K562 (cell line): ENCODE measurements at regions not wholly inside any gene's neighbourhood (a gene's known extent, or its start where the extent isn't known, plus 50 kb on each side); places are given as distances from the start of the nearest gene placed in this dataset.

Experiments used
- ATAC-seq: fragments of 200-7000 bp; cut with Tn5 transposase; 3 replicates; pipeline ENCODE4 v1.9.1; 2020; ENCODE audit warnings: moderate library complexity
- BruUV-seq: library from RNA; stranded (reverse); fragments of 400-500 nt; replicated peaks from 2 replicates; lab custom pipeline; 2021; lab: Mats Ljungman, UMichigan
- CTCF ChIA-PET: fragments of 300-600 bp; formaldehyde crosslinking; extraction: SDS; loops from one replicate; lab custom pipeline; 2021; ENCODE audit warnings: low intra/inter-chr PET ratio; lab: Yijun Ruan, JAX
- POLR2A ChIA-PET: fragments of 300-600, 350-650 bp; sonication (Branson Sonifier 250); formaldehyde crosslinking; extraction: SDS; loops from one replicate; lab custom pipeline; 2021; ENCODE audit warnings: antibody characterized with exemption, inconsistent platforms; lab: Yijun Ruan, JAX
- DNase-seq, 4 experiments: peaks; one replicate each; pipeline versions ENCODE4 v3.0.0 to v3.0.0-alpha.2; 2011 to 2018; ENCODE audit warnings: low spot score in 3 of 4, mixed read lengths in 3 of 4; ENCODE audit errors: extremely low read depth in 1 of 4
- FAIRE-seq: peaks from 2 replicates; lab custom pipeline; 2011; peaks lifted over from hg19 to GRCh38; lab: Jason Lieb, UNC
- H2AFZ ChIP-seq: 2 replicates; pipeline ENCODE4 v1.6.0; 2011; ENCODE audit warnings: low read depth, low read length, control low read depth, inconsistent platforms
- H3K27ac ChIP-seq: fragments of 200-600 bp; 3 replicates; pipeline ENCODE4 v1.8.0; 2011; ENCODE audit warnings: low read depth, mild to moderate bottlenecking, control low read depth, inconsistent platforms, low read length, moderate library complexity, mixed read lengths; ENCODE audit errors: extremely low read depth
- H3K27me3 ChIP-seq, 2 experiments: fragments of 300-600 bp in 1 of 2; 2 replicates in 1 of 2; 3 replicates in 1 of 2; pipeline versions ENCODE4 v1.6.0 to v1.8.0; 2011; ENCODE audit warnings: inconsistent platforms in 2 of 2, low read length in 2 of 2, mild to moderate bottlenecking in 1 of 2, mixed read lengths in 1 of 2, moderate library complexity in 1 of 2; ENCODE audit not compliant: control insufficient read depth in 2 of 2, insufficient read depth in 2 of 2
- H3K36me3 ChIP-seq: fragments of 300-600 bp; 3 replicates; pipeline ENCODE4 v1.8.0; 2011; ENCODE audit warnings: mild to moderate bottlenecking, low read length, inconsistent platforms; ENCODE audit not compliant: control insufficient read depth, insufficient read depth
- H3K4me1 ChIP-seq, 2 experiments: fragments of 200-600 bp in 1 of 2; replicated peaks in 1 of 2; 2 replicates in 1 of 2; 3 replicates in 1 of 2; pipeline versions ENCODE4 v1.5.1 to v1.8.0; 2011; ENCODE audit warnings: inconsistent platforms in 2 of 2, low read length in 2 of 2, mild to moderate bottlenecking in 1 of 2, mixed read lengths in 1 of 2, moderate library complexity in 1 of 2; ENCODE audit not compliant: control insufficient read depth in 2 of 2, insufficient read depth in 2 of 2
- H3K4me2 ChIP-seq: 2 replicates; pipeline ENCODE4 v1.6.1; 2011; ENCODE audit warnings: low read length, control low read depth, inconsistent platforms, mixed read lengths; ENCODE audit not compliant: insufficient read depth
- H3K4me3 ChIP-seq: fragments of 200-600 bp; sonication (generic), shearing (Covaris generic); 2 replicates; pipeline ENCODE4 v1.5.1; 2016; ENCODE audit warnings: control low read depth, inconsistent platforms
- H3K79me2 ChIP-seq: fragments of 200-600 bp; 3 replicates; pipeline ENCODE4 v1.8.0; 2011; ENCODE audit warnings: low read length, inconsistent platforms; ENCODE audit not compliant: control insufficient read depth, insufficient read depth
- H3K9ac ChIP-seq, 2 experiments: 2 replicates each; pipeline versions ENCODE4 v1.6.0 to v1.6.1; 2011; ENCODE audit warnings: low read depth in 2 of 2, low read length in 2 of 2, control low read depth in 1 of 2, inconsistent platforms in 1 of 2, mild to moderate bottlenecking in 1 of 2, mixed read lengths in 1 of 2; ENCODE audit not compliant: insufficient read depth in 1 of 2
- H3K9me1 ChIP-seq: one replicate; pipeline ENCODE4 v1.6.0; 2011; ENCODE audit warnings: inconsistent platforms, mild to moderate bottlenecking, low read length, moderate library complexity; ENCODE audit not compliant: control insufficient read depth, insufficient read depth
- H3K9me3 ChIP-seq: replicated peaks from 2 replicates; pipeline ENCODE4 v1.5.1; 2011; ENCODE audit warnings: low read depth, low read length, inconsistent platforms; ENCODE audit not compliant: control insufficient read depth, insufficient read depth
- H4K20me1 ChIP-seq: replicated peaks from 2 replicates; pipeline ENCODE4 v1.6.1; 2011; ENCODE audit warnings: low read length, inconsistent platforms, mixed read lengths; ENCODE audit not compliant: control insufficient read depth, insufficient read depth
- BMI1 ChIP-seq: fragments of 150-350 bp; IDR thresholded peaks from 2 replicates; pipeline ENCODE4 v1.6.1; 2014; ENCODE audit warnings: low read length
- ERF ChIP-seq: fragments of 450-650 bp; formaldehyde crosslinking; IDR thresholded peaks from 2 replicates; pipeline ENCODE4 v1.4.0; 2020; ENCODE audit warnings: mild to moderate bottlenecking, mixed read lengths
- ETS2 ChIP-seq: IDR thresholded peaks from 2 replicates; pipeline ENCODE4 v1.6.1; 2016; ENCODE audit warnings: borderline replicate concordance, missing genetic modification characterization, mild to moderate bottlenecking, moderate library complexity, missing compliant biosample characterization; ENCODE audit not compliant: poor library complexity, severe bottlenecking
- FOXP1 ChIP-seq: sonication (generic); formaldehyde crosslinking; IDR thresholded peaks from 2 replicates; pipeline ENCODE4 v1.8.0; 2022; ENCODE audit warnings: mild to moderate bottlenecking, missing genetic modification reagents
- HLTF ChIP-seq: fragments of 450-650 bp; IDR thresholded peaks from 2 replicates; pipeline ENCODE4 v1.6.1; 2016
- KDM5B ChIP-seq: fragments of 200-600 bp; sonication (generic); IDR thresholded peaks from 2 replicates; pipeline ENCODE4 v1.6.1; 2012; ENCODE audit warnings: low read depth, mild to moderate bottlenecking, moderate library complexity, low read length, control low read depth, inconsistent platforms; ENCODE audit not compliant: insufficient replicate concordance
- MEF2A ChIP-seq: IDR thresholded peaks from 2 replicates; pipeline ENCODE4 v1.6.1; 2011; ENCODE audit warnings: low read depth, mild to moderate bottlenecking, low read length, moderate library complexity; ENCODE audit not compliant: control insufficient read depth
- NCOR1 ChIP-seq: fragments of 450-650 bp; IDR thresholded peaks from 2 replicates; pipeline ENCODE4 v1.6.1; 2016; ENCODE audit warnings: mild to moderate bottlenecking, moderate library complexity
- PTTG1 ChIP-seq: fragments of 450-650 bp; IDR thresholded peaks from 2 replicates; pipeline ENCODE4 v1.6.1; 2016; ENCODE audit warnings: low read depth, mild to moderate bottlenecking, missing genetic modification characterization, missing compliant biosample characterization
- TEAD2 ChIP-seq: fragments of 450-650 bp; IDR thresholded peaks from 2 replicates; pipeline ENCODE4 v1.6.1; 2016; ENCODE audit warnings: missing genetic modification characterization, control low read depth, missing compliant biosample characterization
- XRCC3 ChIP-seq: fragments of 450-650 bp; IDR thresholded peaks from 2 replicates; pipeline ENCODE4 v1.6.1; 2017; ENCODE audit warnings: mild to moderate bottlenecking, moderate library complexity
- ZBTB17 ChIP-seq: fragments of 450-650 bp; formaldehyde crosslinking; IDR thresholded peaks from 2 replicates; pipeline ENCODE4 v1.4.0; 2020; ENCODE audit warnings: mild to moderate bottlenecking
- ZKSCAN1 ChIP-seq: fragments of 150-350 bp; IDR thresholded peaks from 2 replicates; pipeline ENCODE4 v1.6.1; 2016; ENCODE audit warnings: low read depth, low read length
- ZNF551 ChIP-seq: fragments of 250-450 bp; sonication (Bioruptor Pico); IDR thresholded peaks from 2 replicates; pipeline ENCODE4 v1.5.0; 2021; ENCODE audit warnings: mild to moderate bottlenecking, moderate library complexity
- ZNF589 ChIP-seq: fragments of 200-800 bp; sonication (Bioruptor generic); IDR thresholded peaks from 2 replicates; pipeline ENCODE4 v1.6.1; 2016; ENCODE audit warnings: low read depth, missing genetic modification characterization, missing compliant biosample characterization
- WGBS: fragments of 100-300 bp; shearing (Covaris generic); methylation state at CpG from one replicate; pipeline ENCODE4 v1.1.6; 2016; ENCODE audit warnings: low coverage, mixed read lengths; ENCODE audit not compliant: insufficient coverage; ENCODE audit errors: missing lambda C conversion rate; 5-methylcytosine and 5-hydroxymethylcytosine counted together
- in situ Hi-C: fragments of 300-500 bp; cut with MboI; formaldehyde crosslinking; loops from 4 replicates; pipeline ENCODE4 v1.15.0; 2018; ENCODE audit warnings: inconsistent platforms, mixed read lengths
- intact Hi-C: fragments of 100-400 bp; cut with micrococcal nuclease; formaldehyde crosslinking; loops from 2 replicates; pipeline ENCODE4 v1.14.2; 2022
- TF ChIP-seq, protein P1 (sequence below): fragments of 450-650 bp; IDR thresholded peaks from 2 replicates; pipeline ENCODE4 v1.6.1; 2018; ENCODE audit warnings: mild to moderate bottlenecking, low read depth; ENCODE audit not compliant: partially characterized antibody
- TF ChIP-seq, protein P2 (sequence below): fragments of 450-650 bp; formaldehyde crosslinking; IDR thresholded peaks from 2 replicates; pipeline ENCODE4 v1.4.0; 2022; ENCODE audit warnings: missing genetic modification characterization
- TF ChIP-seq, protein P3 (sequence below): fragments of 250-450 bp; sonication (Bioruptor Pico); IDR thresholded peaks from 2 replicates; pipeline ENCODE4 v1.5.0; 2021; ENCODE audit warnings: mild to moderate bottlenecking, moderate library complexity

DNA sequence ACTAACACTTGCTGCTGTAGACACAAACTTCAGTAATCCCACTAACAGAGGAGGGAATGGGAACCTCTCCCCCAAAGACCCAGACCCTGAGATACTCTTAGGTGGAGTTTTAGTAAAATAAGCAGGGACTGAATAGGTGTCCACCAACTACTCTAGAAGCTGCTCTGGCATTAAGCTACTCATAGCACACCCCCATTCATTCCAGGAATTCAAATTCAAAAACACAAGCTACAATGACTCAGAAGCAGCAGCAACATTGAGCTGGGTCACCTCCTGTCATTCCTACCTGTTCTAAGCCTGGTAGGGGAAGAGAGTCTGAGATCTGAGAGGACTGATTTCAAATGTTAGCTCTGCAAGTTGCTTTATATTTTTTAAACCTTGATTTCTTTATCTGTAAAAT lies 135.4 kb upstream of the FRMPD4 start (continued):
- TF ChIP-seq, protein P1, sequence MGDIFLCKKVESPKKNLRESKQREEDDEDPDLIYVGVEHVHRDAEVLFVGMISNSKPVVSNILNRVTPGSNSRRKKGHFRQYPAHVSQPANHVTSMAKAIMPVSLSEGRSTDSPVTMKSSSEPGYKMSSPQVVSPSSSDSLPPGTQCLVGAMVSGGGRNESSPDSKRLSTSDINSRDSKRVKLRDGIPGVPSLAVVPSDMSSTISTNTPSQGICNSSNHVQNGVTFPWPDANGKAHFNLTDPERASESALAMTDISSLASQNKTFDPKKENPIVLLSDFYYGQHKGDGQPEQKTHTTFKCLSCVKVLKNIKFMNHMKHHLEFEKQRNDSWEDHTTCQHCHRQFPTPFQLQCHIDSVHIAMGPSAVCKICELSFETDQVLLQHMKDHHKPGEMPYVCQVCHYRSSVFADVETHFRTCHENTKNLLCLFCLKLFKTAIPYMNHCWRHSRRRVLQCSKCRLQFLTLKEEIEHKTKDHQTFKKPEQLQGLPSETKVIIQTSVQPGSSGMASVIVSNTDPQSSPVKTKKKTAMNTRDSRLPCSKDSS, result no peak
- TF ChIP-seq BMI1, result no peak
- TF ChIP-seq, protein P2, sequence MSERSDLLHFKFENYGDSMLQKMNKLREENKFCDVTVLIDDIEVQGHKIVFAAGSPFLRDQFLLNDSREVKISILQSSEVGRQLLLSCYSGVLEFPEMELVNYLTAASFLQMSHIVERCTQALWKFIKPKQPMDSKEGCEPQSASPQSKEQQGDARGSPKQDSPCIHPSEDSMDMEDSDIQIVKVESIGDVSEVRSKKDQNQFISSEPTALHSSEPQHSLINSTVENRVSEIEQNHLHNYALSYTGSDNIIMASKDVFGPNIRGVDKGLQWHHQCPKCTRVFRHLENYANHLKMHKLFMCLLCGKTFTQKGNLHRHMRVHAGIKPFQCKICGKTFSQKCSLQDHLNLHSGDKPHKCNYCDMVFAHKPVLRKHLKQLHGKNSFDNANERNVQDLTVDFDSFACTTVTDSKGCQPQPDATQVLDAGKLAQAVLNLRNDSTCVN (CRISPR knock-in tag), result no peak
- TF ChIP-seq KDM5B, result no peak
- TF ChIP-seq HLTF, result no peak

DNA sequence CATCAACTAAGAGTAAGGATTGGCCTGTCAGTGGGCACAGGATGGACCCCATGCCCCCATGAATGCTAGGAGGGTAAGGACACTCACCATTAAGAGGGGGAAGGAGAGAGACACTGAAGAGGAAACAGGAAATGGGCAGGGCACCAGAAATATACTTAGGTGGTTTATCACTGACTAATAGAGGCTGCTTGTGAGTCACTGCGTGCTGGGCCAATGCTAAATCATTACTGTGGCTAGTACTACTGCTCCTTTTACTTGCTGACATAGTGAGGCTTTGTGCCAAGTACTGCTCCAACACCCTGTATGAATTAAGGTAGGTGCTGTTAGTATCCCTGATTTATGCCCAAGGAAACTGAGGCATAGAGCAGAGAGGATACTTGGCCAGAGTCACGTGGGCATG lies 130.4 kb upstream of the FRMPD4 start:
- no peaks in the 10 kb centered on the region for H4K20me1 ChIP-seq
- H3K27me3 ChIP-seq, result no peaks in the 10 kb centered on the region
- H3K9me3 ChIP-seq, result no peaks in the 10 kb centered on the region
- DNase-seq (no peak), ATAC-seq (no peak), FAIRE-seq (no peak)
- in situ Hi-C loops (no loop called here), intact Hi-C loops (no loop called here)
- no peaks in the 10 kb centered on the region for H3K9me1 ChIP-seq
- no peak overlapping the region for H3K4me2 ChIP-seq
- BruUV-seq, result no TSS peak
- 0% methylated on average over 2 of the region's 2 CpGs for WGBS
- H3K27ac ChIP-seq, result no peak overlapping the region
- H3K4me1 ChIP-seq, result no peaks in the 10 kb centered on the region
- no peaks in the 10 kb centered on the region for H3K36me3 ChIP-seq
- no peak overlapping the region for H2AFZ ChIP-seq
- no peaks in the 10 kb centered on the region for H3K79me2 ChIP-seq
- no peak overlapping the region for H3K4me3 ChIP-seq
- no peak overlapping the region for H3K9ac ChIP-seq
- ChIA-PET CTCF (no interaction called here), POLR2A (no interaction called here)
- TF ChIP-seq ERF (CRISPR knock-in tag), result no peak
- TF ChIP-seq, protein P3, sequence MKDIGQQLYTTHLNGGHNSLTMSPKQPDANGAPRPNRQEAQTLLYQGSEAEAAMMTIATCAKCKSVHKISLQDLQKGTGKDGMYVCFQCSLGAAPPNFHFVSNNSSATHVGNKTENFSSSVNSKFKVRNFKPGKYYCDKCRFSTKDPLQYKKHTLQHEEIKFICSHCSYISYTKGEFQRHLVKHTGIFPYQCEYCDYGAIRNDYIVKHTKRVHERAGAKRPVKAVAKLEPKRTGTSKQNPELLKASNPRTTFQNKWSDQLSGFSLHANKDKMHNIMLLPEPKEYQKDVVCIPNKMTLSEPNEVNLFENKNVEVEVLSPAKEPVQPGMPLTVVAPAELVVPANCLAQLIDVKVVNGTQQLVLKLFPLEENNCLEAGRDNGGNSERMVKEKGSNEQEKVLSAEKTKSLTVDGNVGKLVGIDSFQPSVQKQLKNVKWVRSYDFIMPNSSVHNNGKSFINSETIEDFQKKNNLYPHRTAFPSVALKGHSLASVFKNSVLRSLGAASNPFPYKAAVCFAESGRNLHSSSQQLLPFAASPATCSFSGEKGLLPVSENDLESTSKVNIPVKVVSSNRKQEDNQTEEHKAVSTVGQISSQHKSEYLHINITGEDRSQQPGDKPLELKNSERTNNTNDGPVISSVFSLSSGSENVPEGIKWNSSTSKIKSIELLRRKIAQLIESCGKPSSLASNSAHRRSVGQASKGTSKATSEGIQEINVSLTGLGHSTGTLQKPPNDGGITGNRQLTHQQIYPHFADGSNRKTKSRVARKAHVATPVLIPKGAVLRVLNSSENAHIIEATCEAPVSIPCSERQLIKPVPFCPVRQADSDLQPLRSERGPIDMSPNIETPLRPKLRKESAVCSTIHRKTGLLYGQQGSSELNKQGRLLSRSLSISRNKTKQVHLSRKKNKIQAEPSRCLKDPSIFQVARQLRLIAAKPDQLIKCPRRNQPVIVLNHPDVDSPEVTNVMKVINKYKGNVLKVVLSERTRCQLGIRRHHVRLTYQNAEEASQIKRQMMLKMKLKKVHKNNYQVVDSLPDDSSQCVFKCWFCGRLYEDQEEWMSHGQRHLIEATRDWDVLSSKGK (CRISPR knock-in tag), result no peak
- TF ChIP-seq TEAD2 (tag), result no peak
- TF ChIP-seq PTTG1, result no peak
- no peak for TF ChIP-seq FOXP1 (CRISPR knock-in tag)
- TF ChIP-seq ZBTB17 (CRISPR knock-in tag), result no peak
- no peak for TF ChIP-seq ZKSCAN1
- TF ChIP-seq XRCC3, result no peak
- TF ChIP-seq ZNF589 (CRISPR knock-in tag), result no peak
- no peak for TF ChIP-seq ETS2 (tag)
- TF ChIP-seq ZNF551 (CRISPR knock-in tag), result no peak
- TF ChIP-seq NCOR1, result no peak
- no peak for TF ChIP-seq MEF2A
